A549 (cell line): ENCODE measurements at regions not wholly inside any gene's neighbourhood (a gene's known extent, or its start where the extent isn't known, plus 50 kb on each side); places are given as distances from the start of the nearest gene placed in this dataset.

Source experiments
- ATAC-seq, 2 experiments: fragments of 200-7000 bp in 1 of 2; fragments of >200 bp in 1 of 2; cut with Nextera tagmentation in 1 of 2; cut with Tn5 transposase in 1 of 2; 3 replicates each; pipeline versions ENCODE4 v1.8.0 to v1.9.1; 2018 to 2020; ENCODE audit warnings: mild to moderate bottlenecking in 1 of 2, moderate library complexity in 1 of 2
- CTCF ChIA-PET: fragments of 300-600 bp; sonication (Branson Sonifier 250); formaldehyde crosslinking; extraction: SDS; loops from one replicate; lab custom pipeline; 2021; ENCODE audit warnings: antibody characterized with exemption, inconsistent platforms; lab: Yijun Ruan, JAX
- POLR2A ChIA-PET: fragments of 350-600 bp; formaldehyde crosslinking; extraction: SDS; loops from one replicate; lab custom pipeline; 2021; ENCODE audit warnings: antibody characterized with exemption, inconsistent platforms; lab: Yijun Ruan, JAX
- DNase-seq, 2 experiments: peaks; one replicate each; pipeline versions ENCODE4 v3.0.0 to v3.0.0-alpha.2; 2011 to 2016; ENCODE audit warnings: low read depth in 1 of 2, low spot score in 1 of 2
- FAIRE-seq: peaks from 2 replicates; lab custom pipeline; 2011; peaks lifted over from hg19 to GRCh38; lab: Jason Lieb, UNC
- H3K27ac ChIP-seq, 2 experiments: fragments of >200 bp; sonication (Bioruptor Twin); formaldehyde crosslinking; 3 replicates each; pipeline ENCODE4 v1.5.1; 2016 to 2017
- H3K4me1 ChIP-seq: fragments of >200 bp; sonication (Bioruptor Twin); formaldehyde crosslinking; 3 replicates; pipeline ENCODE4 v1.6.1; 2016
- H3K4me2 ChIP-seq: fragments of >200 bp; sonication (Bioruptor Twin); formaldehyde crosslinking; 3 replicates; pipeline ENCODE4 v1.6.1; 2016
- H3K4me3 ChIP-seq: fragments of >200 bp; sonication (Bioruptor Twin); formaldehyde crosslinking; 3 replicates; pipeline ENCODE4 v1.5.1; 2016
- H3K9me3 ChIP-seq: fragments of >200 bp; sonication (Bioruptor Twin); formaldehyde crosslinking; 3 replicates; pipeline ENCODE4 v1.6.1; 2016
- CBX2 ChIP-seq: fragments of 200-600 bp; sonication (generic); IDR thresholded peaks from 2 replicates; pipeline ENCODE4 v1.6.1; 2016; ENCODE audit warnings: low read depth, mild to moderate bottlenecking, borderline replicate concordance
- CBX8 ChIP-seq: fragments of 200-600 bp; sonication (generic); IDR thresholded peaks from 2 replicates; pipeline ENCODE4 v1.6.1; 2016
- CHD2 ChIP-seq: fragments of 150-350 bp; IDR thresholded peaks from 2 replicates; pipeline ENCODE4 v1.6.1; 2014; ENCODE audit warnings: low read length; ENCODE audit not compliant: partially characterized antibody
- EHMT2 ChIP-seq: fragments of 200-600 bp; sonication (generic); IDR thresholded peaks from 2 replicates; pipeline ENCODE4 v1.6.1; 2016; ENCODE audit warnings: antibody characterized with exemption, low read depth, mild to moderate bottlenecking, moderate library complexity
- FOSB ChIP-seq: fragments of 250-450 bp; sonication (Bioruptor Pico); IDR thresholded peaks from 2 replicates; pipeline ENCODE4 v1.5.0; 2020; ENCODE audit warnings: mild to moderate bottlenecking, moderate library complexity
- HDAC2 ChIP-seq: fragments of 200-600 bp; sonication (generic); IDR thresholded peaks from 2 replicates; pipeline ENCODE4 v1.6.1; 2016
- HEYL ChIP-seq: fragments of 250-450 bp; sonication (Bioruptor Pico); IDR thresholded peaks from 2 replicates; pipeline ENCODE4 v1.8.0; 2021; ENCODE audit warnings: mild to moderate bottlenecking, moderate library complexity
- MAZ ChIP-seq: fragments of 150-350 bp; IDR thresholded peaks from 2 replicates; pipeline ENCODE4 v1.6.1; 2014; ENCODE audit warnings: antibody characterized with exemption, low read depth, low read length, borderline replicate concordance
- MYC ChIP-seq: IDR thresholded peaks from 2 replicates; pipeline ENCODE4 v1.6.1; 2012; ENCODE audit warnings: mild to moderate bottlenecking, inconsistent platforms, low read length, improper control_type of control experiment, borderline replicate concordance
- NFE2L2 ChIP-seq: fragments of 150-350 bp; conservative IDR thresholded peaks from 2 replicates; pipeline ENCODE4 v1.6.1; 2014; ENCODE audit warnings: low read length
- NPAS2 ChIP-seq: fragments of 250-450 bp; sonication (Bioruptor Pico); IDR thresholded peaks from 2 replicates; pipeline ENCODE4 v1.8.0; 2022; ENCODE audit warnings: mild to moderate bottlenecking, moderate library complexity, borderline replicate concordance
- POLR2A ChIP-seq: IDR thresholded peaks from 2 replicates; pipeline ENCODE4 v1.6.1; 2012; ENCODE audit warnings: mild to moderate bottlenecking, low read length
- POLR2AphosphoS2 ChIP-seq: conservative IDR thresholded peaks from 2 replicates; pipeline ENCODE4 v1.6.1; 2012; ENCODE audit warnings: low read length, improper control_type of control experiment, inconsistent platforms
- RNF2 ChIP-seq: fragments of 200-600 bp; sonication (generic); IDR thresholded peaks from 2 replicates; pipeline ENCODE4 v1.6.1; 2016; ENCODE audit warnings: low read depth, mild to moderate bottlenecking, antibody characterized with exemption, moderate library complexity, borderline replicate concordance
- SREBF2 ChIP-seq: fragments of 450-650 bp; IDR thresholded peaks from 2 replicates; pipeline ENCODE4 v1.6.1; 2014; ENCODE audit warnings: mild to moderate bottlenecking, moderate library complexity
- TP53 ChIP-seq: fragments of 250-450 bp; sonication (Bioruptor Pico); IDR thresholded peaks from 2 replicates; pipeline ENCODE4 v1.5.0; 2021; ENCODE audit warnings: mild to moderate bottlenecking, moderate library complexity
- ZFP36 ChIP-seq: fragments of 450-650 bp; IDR thresholded peaks from 2 replicates; pipeline ENCODE4 v1.6.1; 2014; ENCODE audit warnings: borderline replicate concordance; ENCODE audit not compliant: partially characterized antibody
- ZSCAN20 ChIP-seq: fragments of 250-450 bp; sonication (Bioruptor Pico); IDR thresholded peaks from 2 replicates; pipeline ENCODE4 v1.8.0; 2022; ENCODE audit warnings: mild to moderate bottlenecking, moderate library complexity
- WGBS: methylation state at CpG from one replicate; pipeline ENCODE4 v1.1.6; 2017; ENCODE audit errors: missing lambda C conversion rate; 5-methylcytosine and 5-hydroxymethylcytosine counted together
- TF ChIP-seq, protein P1 (sequence below): fragments of >200 bp; sonication (Bioruptor Twin); formaldehyde crosslinking; IDR thresholded peaks from 2 replicates; pipeline ENCODE4 v1.6.1; 2016
- TF ChIP-seq, protein P2 (sequence below): fragments of >200 bp; sonication (Bioruptor Twin); formaldehyde crosslinking; IDR thresholded peaks from 3 replicates; pipeline ENCODE4 v1.5.1; 2016
- TF ChIP-seq, protein P3 (sequence below): IDR thresholded peaks from 2 replicates; pipeline ENCODE4 v1.6.1; 2012
- TF ChIP-seq, protein P4 (sequence below): fragments of >200 bp; sonication (Bioruptor Twin); formaldehyde crosslinking; IDR thresholded peaks from 3 replicates; pipeline ENCODE4 v1.6.1; 2016
- TF ChIP-seq, protein P5 (sequence below): IDR thresholded peaks from 2 replicates; pipeline ENCODE4 v1.6.1; 2012

DNA sequence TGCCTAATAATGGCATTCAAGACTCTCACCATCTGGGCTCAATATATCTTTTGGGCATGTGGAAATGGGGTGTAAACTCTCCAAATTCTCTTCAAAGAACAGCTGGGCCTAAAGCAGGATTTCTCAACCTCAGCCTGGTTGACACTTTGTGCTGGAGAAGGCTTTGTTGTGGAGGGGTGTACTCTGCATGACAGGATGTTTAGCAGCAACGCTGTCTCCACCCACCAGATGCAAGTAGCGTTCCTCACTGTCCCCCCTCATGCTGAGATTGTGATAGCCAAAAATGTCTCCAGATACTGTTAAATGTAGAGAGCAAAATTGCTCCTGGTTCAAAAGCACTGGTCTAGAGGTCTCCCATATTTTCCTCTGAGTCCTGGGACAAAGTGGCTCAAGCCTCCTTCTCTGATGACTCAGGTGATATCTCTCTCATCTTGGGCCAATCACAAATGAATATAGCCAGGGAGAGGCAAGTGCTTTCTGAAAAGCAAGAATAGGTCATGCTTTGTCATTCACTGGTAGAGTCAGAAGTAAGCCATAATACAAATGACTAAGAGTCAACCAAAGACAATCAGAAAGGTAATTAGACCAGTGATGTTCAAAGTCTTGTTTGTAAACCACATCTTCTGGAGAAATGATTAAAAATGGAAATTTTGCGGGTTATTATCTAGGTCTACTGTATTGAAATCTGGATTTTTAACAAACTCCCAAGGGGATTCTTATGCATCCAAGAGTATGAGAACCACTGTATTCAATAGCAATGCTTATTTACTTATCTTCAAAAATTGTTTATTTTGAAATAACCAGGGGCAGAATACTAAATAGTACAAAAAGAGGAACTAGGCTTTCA is 330.8 kb downstream of the PTEN start:
- no peak overlapping the region for H3K27ac ChIP-seq
- no peak for DNase-seq
- H3K9me3 ChIP-seq = no peaks in the 10 kb centered on the region
- H3K4me2 ChIP-seq = no peak overlapping the region
- no peak for TF ChIP-seq CBX8
- TF ChIP-seq MAZ = no peak
- no peak for TF ChIP-seq CBX2
- TF ChIP-seq, protein P1, sequence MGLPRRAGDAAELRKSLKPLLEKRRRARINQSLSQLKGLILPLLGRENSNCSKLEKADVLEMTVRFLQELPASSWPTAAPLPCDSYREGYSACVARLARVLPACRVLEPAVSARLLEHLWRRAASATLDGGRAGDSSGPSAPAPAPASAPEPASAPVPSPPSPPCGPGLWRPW = no peak
- TF ChIP-seq NFE2L2 = no peak
- TF ChIP-seq HDAC2 = no peak
- TF ChIP-seq POLR2AphosphoS2 = no peak
- no peak for TF ChIP-seq ZSCAN20 (CRISPR knock-in tag)
- TF ChIP-seq RNF2 = no peak
- TF ChIP-seq, protein P2, sequence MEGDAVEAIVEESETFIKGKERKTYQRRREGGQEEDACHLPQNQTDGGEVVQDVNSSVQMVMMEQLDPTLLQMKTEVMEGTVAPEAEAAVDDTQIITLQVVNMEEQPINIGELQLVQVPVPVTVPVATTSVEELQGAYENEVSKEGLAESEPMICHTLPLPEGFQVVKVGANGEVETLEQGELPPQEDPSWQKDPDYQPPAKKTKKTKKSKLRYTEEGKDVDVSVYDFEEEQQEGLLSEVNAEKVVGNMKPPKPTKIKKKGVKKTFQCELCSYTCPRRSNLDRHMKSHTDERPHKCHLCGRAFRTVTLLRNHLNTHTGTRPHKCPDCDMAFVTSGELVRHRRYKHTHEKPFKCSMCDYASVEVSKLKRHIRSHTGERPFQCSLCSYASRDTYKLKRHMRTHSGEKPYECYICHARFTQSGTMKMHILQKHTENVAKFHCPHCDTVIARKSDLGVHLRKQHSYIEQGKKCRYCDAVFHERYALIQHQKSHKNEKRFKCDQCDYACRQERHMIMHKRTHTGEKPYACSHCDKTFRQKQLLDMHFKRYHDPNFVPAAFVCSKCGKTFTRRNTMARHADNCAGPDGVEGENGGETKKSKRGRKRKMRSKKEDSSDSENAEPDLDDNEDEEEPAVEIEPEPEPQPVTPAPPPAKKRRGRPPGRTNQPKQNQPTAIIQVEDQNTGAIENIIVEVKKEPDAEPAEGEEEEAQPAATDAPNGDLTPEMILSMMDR = no peak
- TF ChIP-seq MYC = no peak
- TF ChIP-seq FOSB (CRISPR knock-in tag) = no peak
- no peak for TF ChIP-seq SREBF2
- TF ChIP-seq EHMT2 = no peak
- no peak for TF ChIP-seq HEYL (CRISPR knock-in tag)
- TF ChIP-seq TP53 (CRISPR knock-in tag) = no peak
- H3K4me3 ChIP-seq = no peak overlapping the region
- CTCF ChIA-PET = no interaction called here
- H3K4me1 ChIP-seq = no peaks in the 10 kb centered on the region
- WGBS = 65% methylated on average over 3 of the region's 3 CpGs
- POLR2A ChIA-PET = no interaction called here
- FAIRE-seq = no peak
- ATAC-seq = no peak

DNA sequence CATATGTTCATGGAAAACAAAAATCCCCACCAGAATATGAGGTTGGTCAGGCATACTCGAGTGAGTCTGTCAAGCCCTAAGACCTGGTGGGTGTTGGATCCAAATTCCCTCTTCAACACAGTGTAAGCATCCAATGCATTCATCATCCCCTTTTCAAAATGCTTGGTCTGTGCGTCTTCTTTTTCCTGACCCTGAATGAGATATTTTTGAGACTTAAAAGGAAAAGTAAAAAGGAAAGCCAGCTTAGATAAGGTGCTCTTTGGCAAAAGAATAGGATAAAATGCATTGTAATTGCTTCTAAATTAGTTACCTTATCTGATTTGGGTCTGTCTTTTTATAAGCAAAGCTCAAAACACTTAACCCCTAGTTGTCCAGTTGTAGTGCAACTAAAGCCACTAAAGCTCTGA is 331.5 kb downstream of the PTEN start:
- H3K4me3 ChIP-seq = no peak overlapping the region
- no peak overlapping the region for H3K27ac ChIP-seq
- DNase-seq (no peak), ATAC-seq (no peak), FAIRE-seq (no peak)
- H3K4me1 ChIP-seq = no peaks in the 10 kb centered on the region
- WGBS = 0% methylated on average over 2 of the region's 2 CpGs
- no peak overlapping the region for H3K4me2 ChIP-seq
- CTCF ChIA-PET = interaction anchor here (0.8 to 1.0 kb wide), 2 partner anchors 10 to 13 kb away, joined by 3 read pairs; no protein-coding TSS in a partner anchor
- H3K9me3 ChIP-seq = no peaks in the 10 kb centered on the region
- TF ChIP-seq, protein P3, sequence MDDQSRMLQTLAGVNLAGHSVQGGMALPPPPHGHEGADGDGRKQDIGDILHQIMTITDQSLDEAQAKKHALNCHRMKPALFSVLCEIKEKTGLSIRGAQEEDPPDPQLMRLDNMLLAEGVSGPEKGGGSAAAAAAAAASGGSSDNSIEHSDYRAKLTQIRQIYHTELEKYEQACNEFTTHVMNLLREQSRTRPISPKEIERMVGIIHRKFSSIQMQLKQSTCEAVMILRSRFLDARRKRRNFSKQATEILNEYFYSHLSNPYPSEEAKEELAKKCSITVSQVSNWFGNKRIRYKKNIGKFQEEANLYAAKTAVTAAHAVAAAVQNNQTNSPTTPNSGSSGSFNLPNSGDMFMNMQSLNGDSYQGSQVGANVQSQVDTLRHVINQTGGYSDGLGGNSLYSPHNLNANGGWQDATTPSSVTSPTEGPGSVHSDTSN = no peak
- TF ChIP-seq ZFP36 (no peak), POLR2A (no peak), NPAS2 (CRISPR knock-in tag) (no peak), NFE2L2 (no peak), MYC (no peak), CHD2 (no peak), SREBF2 (no peak), CBX2 (no peak)
- TF ChIP-seq, protein P4, sequence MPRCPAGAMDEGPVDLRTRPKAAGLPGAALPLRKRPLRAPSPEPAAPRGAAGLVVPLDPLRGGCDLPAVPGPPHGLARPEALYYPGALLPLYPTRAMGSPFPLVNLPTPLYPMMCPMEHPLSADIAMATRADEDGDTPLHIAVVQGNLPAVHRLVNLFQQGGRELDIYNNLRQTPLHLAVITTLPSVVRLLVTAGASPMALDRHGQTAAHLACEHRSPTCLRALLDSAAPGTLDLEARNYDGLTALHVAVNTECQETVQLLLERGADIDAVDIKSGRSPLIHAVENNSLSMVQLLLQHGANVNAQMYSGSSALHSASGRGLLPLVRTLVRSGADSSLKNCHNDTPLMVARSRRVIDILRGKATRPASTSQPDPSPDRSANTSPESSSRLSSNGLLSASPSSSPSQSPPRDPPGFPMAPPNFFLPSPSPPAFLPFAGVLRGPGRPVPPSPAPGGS = no peak
- TF ChIP-seq, protein P2 = no peak
- TF ChIP-seq, protein P5, sequence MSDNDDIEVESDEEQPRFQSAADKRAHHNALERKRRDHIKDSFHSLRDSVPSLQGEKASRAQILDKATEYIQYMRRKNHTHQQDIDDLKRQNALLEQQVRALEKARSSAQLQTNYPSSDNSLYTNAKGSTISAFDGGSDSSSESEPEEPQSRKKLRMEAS = no peak
- TF ChIP-seq, protein P1 = no peak
- TF ChIP-seq, all 56 proteins: peak for 0
- POLR2A ChIA-PET = no interaction called here
